Natural killer cell (primary cell): ENCODE measurements at regions not wholly inside any gene's neighbourhood (a gene's known extent, or its start where the extent isn't known, plus 50 kb on each side); places are given as distances from the start of the nearest gene placed in this dataset.

Experiments used
- ATAC-seq, 3 donors: fragments of 150-1000 bp in 2 of 3; fragments of 200-7000 bp in 1 of 3; cut with Tn5 transposase; 1 replicate in 1 of 3; 2 replicates in 2 of 3; pipeline ENCODE4 v1.10.0; 2021; ENCODE audit warnings: mild to moderate bottlenecking in 2 of 3, moderate library complexity in 2 of 3
- DNase-seq, 2 donors: peaks; one replicate each; pipeline versions ENCODE4 v3.0.0 to v3.0.0-alpha.2; 2013 to 2021; ENCODE audit warnings: mixed read lengths in 1 of 2
- H3K27ac ChIP-seq: one replicate; pipeline ENCODE4 v1.5.1; 2013; ENCODE audit warnings: mild to moderate bottlenecking, low read length
- H3K27me3 ChIP-seq: one replicate; pipeline ENCODE4 v1.6.1; 2013; ENCODE audit warnings: low read length; ENCODE audit not compliant: control insufficient read depth, insufficient read depth
- H3K36me3 ChIP-seq: one replicate; pipeline ENCODE4 v1.6.1; 2013; ENCODE audit warnings: low read length; ENCODE audit not compliant: control insufficient read depth, insufficient read depth
- H3K4me1 ChIP-seq: one replicate; pipeline ENCODE4 v1.6.1; 2013; ENCODE audit warnings: low read length; ENCODE audit not compliant: control insufficient read depth, insufficient read depth
- H3K4me3 ChIP-seq: one replicate; pipeline ENCODE4 v1.5.1; 2013; ENCODE audit warnings: low read length
- H3K9me3 ChIP-seq: one replicate; pipeline ENCODE4 v1.6.1; 2013; ENCODE audit warnings: low read length; ENCODE audit not compliant: control insufficient read depth, insufficient read depth
- H3K27ac Mint-ChIP-seq, 2 donors: one replicate each; pipeline ENCODE4 v1.8.0; 2022; ENCODE audit warnings: mild to moderate bottlenecking in 2 of 2, mixed read lengths in 2 of 2, moderate library complexity in 1 of 2
- H3K27me3 Mint-ChIP-seq, 2 donors: one replicate each; pipeline ENCODE4 v1.8.0; 2022; ENCODE audit warnings: low read depth in 2 of 2, mixed read lengths in 2 of 2
- H3K36me3 Mint-ChIP-seq: one replicate; pipeline ENCODE4 v1.8.0; 2022; ENCODE audit warnings: mixed read lengths
- H3K4me1 Mint-ChIP-seq, 2 donors: one replicate each; pipeline ENCODE4 v1.8.0; 2022; ENCODE audit warnings: mixed read lengths in 2 of 2
- H3K4me3 Mint-ChIP-seq: one replicate; pipeline ENCODE4 v1.8.0; 2022; ENCODE audit warnings: mild to moderate bottlenecking, moderate library complexity, mixed read lengths
- H3K9me3 Mint-ChIP-seq, 2 donors: one replicate each; pipeline ENCODE4 v1.8.0; 2022; ENCODE audit warnings: mixed read lengths in 2 of 2
- CTCF ChIP-seq: fragments of 200-600 bp; IDR thresholded peaks from one replicate; pipeline ENCODE4 v1.8.0; 2022; ENCODE audit warnings: antibody characterized with exemption
- WGBS: methylation state at CpG from one replicate; pipeline ENCODE4 v1.1.7; 2013; ENCODE audit warnings: missing lambda C conversion rate; ENCODE audit not compliant: insufficient coverage; 5-methylcytosine and 5-hydroxymethylcytosine counted together
- intact Hi-C: fragments of 100-400 bp; cut with micrococcal nuclease; formaldehyde crosslinking; loops from one replicate; pipeline ENCODE4 v1.14.2; 2022

DNA sequence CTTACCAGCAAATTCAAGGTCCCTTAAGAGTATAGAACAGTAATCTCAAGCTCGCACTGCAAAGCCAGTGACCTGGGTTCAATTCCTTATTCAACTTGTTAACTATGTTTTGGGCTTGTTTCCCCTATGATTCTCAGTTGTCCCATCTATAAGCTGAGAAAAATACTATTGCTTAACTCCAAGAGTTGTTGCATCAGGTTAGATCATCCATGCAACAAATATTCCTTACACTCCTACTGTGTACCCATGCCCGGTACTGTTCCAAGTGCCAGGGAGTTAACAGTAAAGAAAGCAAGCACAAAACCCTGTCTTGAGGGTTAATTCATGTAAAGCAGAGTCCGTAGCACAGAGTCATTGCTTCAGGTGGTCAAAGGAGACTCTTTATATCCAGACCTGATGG, 247.3 kb downstream of the MAFB start:
- Mint-ChIP-seq H3K4me1 (no peaks in the 10 kb centered on the region), H3K36me3 (no peaks in the 10 kb centered on the region), H3K4me3 (no peak overlapping the region), H3K27me3 (peaks cover 0 to 5% of the 10 kb centered on the region in 2 donors), H3K9me3 (no peaks in the 10 kb centered on the region), H3K27ac (no peak overlapping the region)
- H3K9me3 ChIP-seq: no peaks in the 10 kb centered on the region
- H3K27ac ChIP-seq: no peak overlapping the region
- no peaks in the 10 kb centered on the region for H3K27me3 ChIP-seq
- TF ChIP-seq CTCF: no peak
- intact Hi-C loops: no loop called here
- H3K4me3 ChIP-seq: no peak overlapping the region
- no peaks in the 10 kb centered on the region for H3K4me1 ChIP-seq
- DNase-seq (no peak), ATAC-seq (no peak)
- H3K36me3 ChIP-seq: no peaks in the 10 kb centered on the region
- 80% methylated on average over 3 of the region's 3 CpGs for WGBS

GRCh38 chr20:40438161-40438830, 250.7 kb downstream of the MAFB start:
- Mint-ChIP-seq H3K27ac (no peak overlapping the region), H3K36me3 (no peaks in the 10 kb centered on the region), H3K9me3 (no peaks in the 10 kb centered on the region), H3K4me1 (no peaks in the 10 kb centered on the region), H3K4me3 (no peak overlapping the region), H3K27me3 (peaks cover 0 to 15% of the 10 kb centered on the region in 2 donors)
- DNase-seq: no peak
- Histone ChIP-seq H3K36me3 (no peaks in the 10 kb centered on the region), H3K27ac (no peak overlapping the region), H3K4me3 (no peak overlapping the region), H3K4me1 (no peaks in the 10 kb centered on the region), H3K9me3 (no peaks in the 10 kb centered on the region), H3K27me3 (no peaks in the 10 kb centered on the region)
- intact Hi-C loops: no loop called here
- 83% methylated on average over 7 of the region's 8 CpGs for WGBS
- ATAC-seq: no peak
- no peak for TF ChIP-seq CTCF

- WGBS: 100% methylated on average over 1 of the region's 1 CpG
- H3K9me3 Mint-ChIP-seq: no peaks in the 10 kb centered on the region
- DNase-seq (no peak), ATAC-seq (no peak)
- Histone ChIP-seq H3K4me1 (no peaks in the 10 kb centered on the region), H3K27ac (no peak overlapping the region), H3K4me3 (no peak overlapping the region), H3K36me3 (no peaks in the 10 kb centered on the region), H3K27me3 (no peaks in the 10 kb centered on the region), H3K9me3 (no peaks in the 10 kb centered on the region)
- no peak overlapping the region for H3K27ac Mint-ChIP-seq
- no peak overlapping the region for H3K4me3 Mint-ChIP-seq
- no peaks in the 10 kb centered on the region for H3K4me1 Mint-ChIP-seq
- H3K36me3 Mint-ChIP-seq: no peaks in the 10 kb centered on the region
- peaks cover 1 to 20% of the 10 kb centered on the region in 2 donors for H3K27me3 Mint-ChIP-seq
- no peak for TF ChIP-seq CTCF
- intact Hi-C loops: no loop called here
Observed at GRCh38 chr20:40436011-40436410, 253.0 kb downstream of the MAFB start.
